Fibroblast of skin of right biceps (primary cell): ENCODE measurements at regions not wholly inside any gene's neighbourhood (a gene's known extent, or its start where the extent isn't known, plus 50 kb on each side); places are given as distances from the start of the nearest gene placed in this dataset.
A peak's percentile ranks its signal among the peaks of the same experiment; 100 is the strongest.
"Not testable (repeated sequence)": the region's sequence is repeated elsewhere in the genome, so short reads cannot be mapped to it uniquely, and the experiment has no call there.

ENCODE experiments used
- DNase-seq: peaks from one replicate; pipeline ENCODE4 v3.0.0-alpha.2; 2013

DNA sequence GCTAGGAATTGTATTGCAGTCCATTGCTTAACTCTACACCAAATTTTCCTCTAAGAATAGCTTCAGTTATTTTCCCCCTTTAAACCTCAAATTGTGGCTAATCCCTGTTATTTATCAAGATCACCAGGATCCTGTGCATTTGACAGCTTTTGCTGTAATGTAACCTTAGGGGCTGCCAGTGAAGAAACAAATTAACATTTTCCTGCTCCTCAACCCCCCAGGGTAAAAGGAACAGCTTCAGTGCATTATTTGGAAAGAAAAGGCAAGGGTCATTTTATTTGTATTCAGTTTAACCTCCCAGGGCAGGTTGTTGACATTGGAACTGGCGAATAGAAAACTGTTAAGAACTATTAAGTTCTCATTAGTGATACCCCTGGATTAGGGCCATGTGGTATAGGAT lies 57.0 kb downstream of the PCDH20 start:
- DNase-seq = no peak

DNA sequence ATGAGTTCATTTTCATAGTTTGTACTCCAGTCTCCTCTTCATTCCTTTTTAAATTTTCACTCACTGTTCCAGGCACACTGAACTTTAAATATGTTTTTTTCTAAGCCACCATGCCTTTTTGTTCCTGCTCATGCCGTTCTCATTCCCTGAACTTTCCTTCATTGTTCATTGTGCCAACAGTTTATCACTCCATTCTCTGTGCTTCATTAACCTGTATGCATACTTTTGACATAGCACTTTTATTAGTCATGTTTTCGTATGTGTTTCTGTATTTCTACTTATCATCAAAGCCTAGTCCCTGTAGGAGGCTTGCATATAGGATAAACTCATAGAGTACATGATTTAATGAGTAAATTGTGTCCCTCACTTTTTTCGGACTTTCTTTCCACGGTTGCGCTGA lies 65.3 kb downstream of the PCDH20 start:
- no peak for DNase-seq

GRCh38 chr13:61339054-61339621 lies 76.5 kb downstream of the PCDH20 start:
- DNase-seq = no peak

DNA sequence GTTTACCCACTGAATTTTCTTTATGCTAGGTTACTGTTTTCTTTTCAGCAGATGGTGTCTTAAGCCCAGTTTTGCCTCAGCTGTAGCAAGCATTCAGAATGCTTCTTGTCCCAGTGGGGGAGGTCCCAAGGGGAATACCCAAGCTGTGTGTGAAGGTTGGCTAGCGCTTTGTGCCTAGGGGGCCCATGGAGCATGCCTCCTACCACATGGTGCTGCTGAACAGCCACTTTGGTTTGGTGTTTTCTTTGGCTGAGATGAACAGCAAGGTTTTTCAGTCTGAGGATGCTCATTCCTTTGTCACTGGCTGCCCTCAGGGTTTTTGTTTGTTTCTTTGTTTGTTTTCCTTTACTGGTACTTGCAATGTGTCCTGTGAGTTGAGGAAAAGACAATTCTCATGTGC lies 99.0 kb downstream of the PCDH20 start:
- DNase-seq = no peak

- DNase-seq = no peak
Measured at GRCh38 chr13:61294467-61295191, 121.0 kb downstream of the PCDH20 start.

DNA sequence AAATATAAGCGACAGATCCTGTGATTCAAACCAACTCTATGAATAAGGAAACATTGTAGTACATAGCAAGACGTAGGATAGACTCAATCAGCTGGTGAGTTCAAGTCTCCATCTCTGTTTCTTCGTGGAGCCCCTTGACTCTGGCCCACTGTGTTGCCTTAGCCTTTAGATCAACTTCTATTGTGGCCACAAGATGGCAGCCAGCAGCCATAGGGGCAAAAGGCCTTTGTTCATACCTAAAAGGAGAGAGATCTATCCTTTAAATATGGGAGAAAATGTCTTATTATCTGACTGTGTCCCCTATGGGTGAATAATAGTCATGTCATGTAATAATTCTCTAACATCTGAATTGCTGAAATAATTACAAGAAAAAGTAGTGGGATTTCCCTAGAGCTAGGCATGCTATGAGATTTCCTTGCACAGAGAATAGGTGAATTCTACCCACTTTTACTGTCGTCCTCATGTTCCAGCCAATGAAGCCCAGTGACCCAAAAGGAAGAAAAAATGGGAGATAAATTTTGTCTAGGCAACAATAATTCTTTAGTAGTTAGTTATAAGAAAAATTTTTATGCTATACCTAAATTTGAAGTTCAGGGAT lies 129.4 kb downstream of the PCDH20 start:
- no peak for DNase-seq

DNA sequence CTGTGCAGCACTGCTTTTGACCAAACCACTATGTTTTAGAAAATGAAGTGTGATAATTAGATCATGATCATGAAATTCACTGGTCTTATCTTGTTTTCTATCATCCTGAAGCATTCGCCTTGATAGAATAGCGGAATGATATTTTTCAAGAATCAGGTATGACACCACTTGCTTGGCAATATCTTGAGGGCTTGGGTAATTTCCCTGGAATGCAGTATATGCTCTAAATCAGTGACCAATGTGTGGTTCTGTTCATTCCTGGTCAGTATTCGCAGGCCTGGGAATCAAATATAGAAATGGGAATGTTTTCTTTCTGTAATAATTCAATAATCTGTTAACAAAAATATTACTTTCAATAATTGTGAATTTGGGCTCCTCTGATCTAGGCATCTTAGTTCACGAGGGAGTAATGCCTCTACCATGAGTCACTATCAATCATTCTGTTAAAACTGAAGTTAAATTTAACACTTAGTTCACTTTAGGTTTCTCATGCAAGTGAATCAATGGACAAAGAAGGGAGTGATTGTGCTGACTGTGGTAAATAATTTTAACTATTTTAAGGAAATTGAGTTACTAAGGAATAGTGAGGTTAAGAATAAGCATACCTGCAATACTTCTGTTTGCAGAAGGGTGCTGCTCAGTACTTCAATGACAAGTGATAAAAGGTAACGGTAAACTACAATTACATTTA lies 137.9 kb downstream of the PCDH20 start:
- no peak for DNase-seq

- DNase-seq = no peak
Measured at GRCh38 chr13:61277088-61277487, 138.6 kb downstream of the PCDH20 start.

DNA sequence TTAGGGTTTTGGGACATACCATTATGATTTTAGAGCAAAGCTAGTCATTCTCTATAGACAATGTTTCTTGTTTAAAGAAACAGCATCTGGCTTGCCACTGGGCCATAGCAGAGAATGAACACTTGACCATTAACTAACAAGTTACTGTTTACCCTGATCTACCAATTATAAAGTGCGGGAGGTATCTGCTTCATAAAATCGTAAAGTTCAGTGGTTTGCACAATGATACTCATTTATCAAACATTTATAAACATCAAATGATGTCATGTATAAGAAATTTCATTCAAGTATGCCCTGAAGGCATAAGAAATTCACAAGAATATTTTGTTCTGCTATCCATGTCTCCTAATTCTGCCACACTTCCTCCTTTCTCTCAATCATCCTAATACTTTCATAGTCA lies 139.2 kb downstream of the PCDH20 start:
- DNase-seq = no peak

DNA sequence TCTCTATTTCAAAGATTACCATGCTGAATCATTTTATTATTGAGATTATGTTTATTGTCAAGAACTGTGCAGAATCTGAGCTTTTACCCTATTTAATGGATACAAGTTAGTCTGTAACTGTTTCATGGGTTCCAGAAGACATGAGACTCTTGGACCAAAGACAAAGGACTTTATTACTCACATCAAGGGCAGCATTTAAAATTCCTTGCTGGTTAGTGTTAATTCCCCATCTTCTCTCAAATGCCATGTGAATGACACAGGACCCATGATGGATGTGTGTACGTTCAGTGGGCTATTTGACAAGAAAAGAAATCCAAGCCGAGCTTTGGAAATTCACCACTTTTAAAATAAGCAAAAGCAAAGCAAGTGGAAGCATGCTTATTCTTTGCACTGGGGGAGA lies 139.9 kb downstream of the PCDH20 start:
- peak; percentile 9 for DNase-seq

DNA sequence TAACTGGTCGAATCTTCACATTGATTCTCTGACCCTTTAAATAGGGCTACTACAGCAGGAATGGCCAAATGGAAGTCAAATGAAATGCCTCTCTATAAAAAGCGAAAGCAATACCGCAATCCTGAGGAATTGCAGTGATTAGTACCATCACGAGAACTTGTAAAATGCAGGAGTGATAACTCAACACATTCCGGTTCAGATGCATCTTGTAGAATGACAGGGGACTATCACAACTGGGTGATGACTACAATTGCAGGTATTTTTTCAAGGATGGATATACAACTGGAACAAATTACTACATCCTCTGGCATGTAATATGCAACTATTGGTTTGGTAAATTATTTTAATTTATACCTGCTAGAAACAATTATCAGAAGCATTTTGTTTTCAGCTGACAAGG lies 140.4 kb downstream of the PCDH20 start:
- DNase-seq = no peak

- not testable (repeated sequence) for DNase-seq
Measured at GRCh38 chr13:61266896-61267295, 148.8 kb downstream of the PCDH20 start.

DNA sequence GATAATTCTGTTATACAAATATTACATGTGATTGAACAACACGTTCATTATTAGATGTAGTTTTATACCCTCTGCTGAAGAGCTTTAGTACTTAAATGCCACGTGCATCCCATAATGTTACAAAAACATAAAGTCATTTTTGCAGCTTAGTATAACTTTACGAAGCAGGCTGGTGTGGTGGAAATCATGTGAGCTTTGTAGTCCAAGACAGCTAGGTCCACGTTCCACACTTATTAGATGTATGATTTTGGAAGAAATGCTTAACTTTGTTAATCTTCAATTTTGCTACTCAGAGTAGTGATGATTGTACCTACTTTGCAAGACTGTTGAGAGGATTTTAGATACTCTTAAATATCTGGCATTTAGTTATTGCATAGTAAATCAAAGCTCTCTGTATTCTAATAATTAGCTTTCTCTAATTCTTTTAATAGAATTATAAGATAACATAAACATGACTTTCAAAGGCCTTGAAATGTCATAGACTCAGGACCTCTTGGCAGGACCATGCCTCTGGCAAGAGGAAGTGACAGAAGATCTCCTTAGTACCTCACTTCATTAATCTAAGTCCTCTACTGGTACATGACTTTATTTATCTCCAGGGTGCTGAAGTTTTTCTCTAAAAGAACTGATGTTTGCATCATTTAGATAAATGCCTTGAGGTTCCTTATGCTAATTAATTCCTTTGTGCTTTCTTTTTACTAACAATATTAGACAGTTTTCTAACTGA lies 153.7 kb downstream of the PCDH20 start:
- no peak for DNase-seq

DNA sequence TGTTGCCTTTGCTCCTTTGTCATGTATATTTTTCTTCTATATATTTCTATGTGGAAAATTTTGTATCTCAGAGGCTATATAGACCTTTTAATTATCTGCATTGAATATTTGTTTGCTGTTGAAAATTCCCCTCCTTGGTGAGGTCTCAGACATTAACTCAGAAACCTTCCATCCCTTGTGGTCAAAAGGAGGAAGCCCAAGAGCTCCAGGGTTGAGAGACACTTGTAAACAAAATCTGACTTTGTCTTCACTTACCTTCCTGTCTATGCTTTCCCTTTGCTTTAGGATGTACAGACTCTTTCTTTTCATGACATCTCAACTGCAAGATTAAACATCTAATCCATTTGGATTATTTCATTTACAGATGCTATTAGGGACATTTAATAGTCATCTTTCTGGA lies 157.5 kb downstream of the PCDH20 start:
- no peak for DNase-seq

- no peak for DNase-seq
Measured at GRCh38 chr13:61255040-61255796, 160.4 kb downstream of the PCDH20 start.

- DNase-seq = no peak
Measured at GRCh38 chr13:61253105-61253877, 162.4 kb downstream of the PCDH20 start.

- DNase-seq = no peak
Measured at GRCh38 chr13:61252213-61252612, 163.4 kb downstream of the PCDH20 start.

DNA sequence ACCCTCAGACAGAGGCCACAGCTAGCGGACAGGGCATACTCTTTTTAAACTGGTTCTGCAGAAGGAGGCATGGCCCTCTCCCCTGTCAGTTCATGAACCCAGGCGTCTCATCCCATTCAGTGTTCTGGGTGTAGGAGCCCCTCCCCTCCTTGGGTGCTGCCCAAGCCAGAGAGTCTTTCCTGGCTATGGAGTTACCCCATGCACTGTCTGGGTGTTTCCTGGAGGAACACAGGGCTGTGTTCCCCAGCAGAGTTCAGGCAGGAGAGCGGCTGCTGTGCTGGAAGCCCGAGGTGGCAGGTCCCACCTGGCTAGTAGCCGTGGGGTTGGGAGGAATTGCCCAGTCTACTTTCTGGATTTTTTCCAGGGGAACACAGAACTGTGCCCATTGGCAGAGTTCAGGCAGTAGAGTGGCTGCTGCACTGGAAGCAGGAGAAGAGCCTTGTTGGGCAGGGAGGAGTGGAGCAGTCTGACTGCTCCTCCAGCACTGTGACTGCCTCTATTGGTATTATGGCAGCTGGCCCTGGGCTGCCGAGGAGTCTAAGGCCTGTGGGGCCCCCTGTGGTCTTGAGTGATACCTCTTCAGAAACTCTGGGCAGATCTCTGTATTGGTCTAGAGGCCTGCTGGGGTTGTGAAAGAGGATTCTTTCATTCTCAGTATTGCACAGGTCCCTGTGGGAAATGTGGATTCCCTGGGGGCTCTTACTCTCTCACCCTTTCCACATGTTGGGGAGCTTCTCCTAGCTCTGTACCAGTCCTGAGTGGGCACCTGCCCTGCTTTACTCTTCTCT lies 168.3 kb downstream of the PCDH20 start:
- DNase-seq = no peak

DNA sequence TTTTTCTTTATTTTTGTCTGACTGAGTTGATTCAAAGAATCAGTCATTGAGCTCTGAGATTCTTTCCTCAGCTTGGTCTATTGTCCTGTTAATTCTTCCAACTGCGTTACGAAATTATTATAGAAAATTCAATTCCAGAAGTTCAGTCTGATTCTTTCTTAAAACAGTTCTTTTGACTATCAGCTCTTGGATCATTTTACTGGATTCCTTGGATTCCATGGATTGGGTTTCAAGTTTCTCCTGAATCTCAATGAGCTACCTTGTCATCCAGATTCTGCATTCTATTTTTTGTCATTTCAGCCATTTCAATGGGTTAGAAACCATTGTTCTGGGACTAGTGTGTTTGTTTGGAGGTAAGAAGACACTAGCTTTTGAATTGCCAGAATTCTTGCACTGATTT lies 169.3 kb downstream of the PCDH20 start:
- DNase-seq = no peak

GRCh38 chr13:61215601-61216000 lies 200.0 kb downstream of the PCDH20 start:
- DNase-seq = no peak

- DNase-seq = no peak
Measured at GRCh38 chr13:61215116-61215515, 200.5 kb downstream of the PCDH20 start.
